B cell (primary cell): ENCODE measurements at regions not wholly inside any gene's neighbourhood (a gene's known extent, or its start where the extent isn't known, plus 50 kb on each side); places are given as distances from the start of the nearest gene placed in this dataset.

Source experiments
- CTCF ChIP-seq: fragments of 200-600 bp; IDR thresholded peaks from one replicate; pipeline ENCODE4 v1.8.0; 2022; ENCODE audit warnings: antibody characterized with exemption, mild to moderate bottlenecking
- EZH2 ChIP-seq: IDR thresholded peaks from 2 replicates; pipeline ENCODE4 v1.6.1; 2012; ENCODE audit warnings: borderline replicate concordance, low read depth, mild to moderate bottlenecking, moderate library complexity, low read length; ENCODE audit not compliant: insufficient read depth, poor library complexity, severe bottlenecking

DNA sequence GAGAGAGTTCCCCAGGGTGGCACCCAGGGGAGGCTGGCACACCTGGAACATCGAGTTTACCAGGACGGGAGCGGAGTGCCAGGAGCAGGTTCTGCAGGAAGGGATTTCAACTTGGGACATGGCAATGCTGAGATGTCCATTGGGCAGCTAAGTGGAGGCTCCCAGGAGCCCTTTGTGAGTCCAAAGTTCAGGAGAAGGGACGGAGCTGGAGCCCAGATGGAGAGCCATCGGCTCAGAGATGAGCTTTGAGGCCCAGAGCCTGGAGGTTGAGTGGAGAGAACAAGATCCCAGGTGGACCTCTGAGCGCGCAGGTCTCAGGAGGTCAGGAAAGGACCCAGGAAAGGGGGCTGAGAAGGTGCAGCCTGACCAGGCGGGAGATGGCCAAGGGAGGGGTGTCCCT is 67.5 kb upstream of the AFDN start:
- TF ChIP-seq EZH2 = no peak
- no peak for TF ChIP-seq CTCF
